GM12891 (cell line): ENCODE measurements at regions not wholly inside any gene's neighbourhood (a gene's known extent, or its start where the extent isn't known, plus 50 kb on each side); places are given as distances from the start of the nearest gene placed in this dataset.

Source experiments
- POLR2A ChIP-seq: IDR thresholded peaks from 2 replicates; pipeline ENCODE4 v1.6.1; 2011; ENCODE audit warnings: low read depth, low read length, control low read depth
- TAF1 ChIP-seq: IDR thresholded peaks from 2 replicates; pipeline ENCODE4 v1.6.1; 2011; ENCODE audit warnings: low read depth, low read length, control low read depth

- TF ChIP-seq TAF1 = no peak
- no peak for TF ChIP-seq POLR2A
Observed at GRCh38 chr4:106607558-106607957, 239.0 kb upstream of the GIMD1 start.
